GM23338 (cell line): ENCODE measurements at regions not wholly inside any gene's neighbourhood (a gene's known extent, or its start where the extent isn't known, plus 50 kb on each side); places are given as distances from the start of the nearest gene placed in this dataset.

Experiments
- ATAC-seq: fragments of 200-7000 bp; cut with Tn5 transposase; 3 replicates; pipeline ENCODE4 v1.9.1; 2020
- DNase-seq: peaks from one replicate; pipeline ENCODE4 v3.0.0-alpha.2; 2015; ENCODE audit warnings: low spot score
- H2AFZ ChIP-seq: fragments of 200-600 bp; sonication (generic); 2 replicates; pipeline ENCODE4 v1.8.0; 2016; ENCODE audit warnings: antibody characterized with exemption, mild to moderate bottlenecking, moderate library complexity
- H3F3A ChIP-seq: fragments of 200-600 bp; sonication (generic); replicated peaks from 2 replicates; pipeline ENCODE4 v1.8.0; 2017; ENCODE audit warnings: antibody characterized with exemption, mixed run types, low read depth
- H3K27ac ChIP-seq: fragments of 200-600 bp; sonication (generic); 2 replicates; pipeline ENCODE4 v1.6.1; 2016; ENCODE audit warnings: low read depth
- H3K27me3 ChIP-seq: fragments of 200-600 bp; sonication (generic); 2 replicates; pipeline ENCODE4 v1.8.0; 2016; ENCODE audit warnings: mild to moderate bottlenecking, mixed run types, moderate library complexity; ENCODE audit not compliant: insufficient read depth
- H3K36me3 ChIP-seq: fragments of 200-600 bp; sonication (generic); 2 replicates; pipeline ENCODE4 v1.8.0; 2016; ENCODE audit warnings: mild to moderate bottlenecking; ENCODE audit not compliant: insufficient read depth
- H3K4me1 ChIP-seq: fragments of 200-600 bp; sonication (generic); 2 replicates; pipeline ENCODE4 v1.8.0; 2016; ENCODE audit warnings: mild to moderate bottlenecking, moderate library complexity; ENCODE audit not compliant: insufficient read depth
- H3K4me2 ChIP-seq: fragments of 200-600 bp; sonication (generic); 2 replicates; pipeline ENCODE4 v1.7.1; 2017; ENCODE audit warnings: mixed run types
- H3K4me3 ChIP-seq: fragments of 200-600 bp; sonication (generic); 2 replicates; pipeline ENCODE4 v1.6.1; 2016; ENCODE audit warnings: mixed run types
- H3K79me2 ChIP-seq: fragments of 200-600 bp; sonication (generic); replicated peaks from 2 replicates; pipeline ENCODE4 v1.8.0; 2017; ENCODE audit warnings: mild to moderate bottlenecking; ENCODE audit not compliant: insufficient read depth
- H3K9me2 ChIP-seq: fragments of 200-600 bp; sonication (generic); 2 replicates; pipeline ENCODE4 v1.8.0; 2017; ENCODE audit not compliant: insufficient read depth
- H4K20me1 ChIP-seq: fragments of 200-600 bp; sonication (generic); replicated peaks from 2 replicates; pipeline ENCODE4 v1.8.0; 2017; ENCODE audit warnings: mild to moderate bottlenecking; ENCODE audit not compliant: insufficient read depth
- H3K27ac Mint-ChIP-seq: 2 replicates; pipeline ENCODE4 v1.8.0; 2020; ENCODE audit warnings: inconsistent platforms, mild to moderate bottlenecking, moderate library complexity, mixed read lengths
- H3K27me3 Mint-ChIP-seq: 3 replicates; pipeline ENCODE4 v1.8.0; 2022; ENCODE audit warnings: low read depth, mild to moderate bottlenecking, moderate library complexity, mixed read lengths, inconsistent platforms; ENCODE audit not compliant: insufficient read depth, poor library complexity
- H3K36me3 Mint-ChIP-seq: 3 replicates; pipeline ENCODE4 v1.8.0; 2021; ENCODE audit warnings: low read depth, mild to moderate bottlenecking, inconsistent platforms, moderate library complexity, mixed read lengths
- H3K4me1 Mint-ChIP-seq: 3 replicates; pipeline ENCODE4 v1.8.0; 2020; ENCODE audit warnings: mild to moderate bottlenecking, inconsistent platforms, mixed read lengths
- H3K4me3 Mint-ChIP-seq: 3 replicates; pipeline ENCODE4 v1.8.0; 2021; ENCODE audit warnings: moderate library complexity, mild to moderate bottlenecking, inconsistent platforms, mixed read lengths
- H3K9me3 Mint-ChIP-seq: 3 replicates; pipeline ENCODE4 v1.8.0; 2020; ENCODE audit warnings: moderate library complexity, mild to moderate bottlenecking, inconsistent platforms, mixed read lengths
- CREB1 ChIP-seq: fragments of 250-450 bp; sonication (Bioruptor Pico); IDR thresholded peaks from 2 replicates; pipeline ENCODE4 v1.5.0; 2020; ENCODE audit warnings: low read depth, mild to moderate bottlenecking, moderate library complexity
- CTCF ChIP-seq, 2 experiments: fragments of 200-600 bp in 1 of 2; sonication (generic) in 1 of 2; conservative IDR thresholded peaks; 2 replicates each; pipeline versions ENCODE4 v1.5.1 to v1.6.1; 2016 to 2017; ENCODE audit warnings: antibody characterized with exemption in 2 of 2, low read depth in 2 of 2, mild to moderate bottlenecking in 2 of 2, moderate library complexity in 1 of 2
- ETS1 ChIP-seq: IDR thresholded peaks from 2 replicates; pipeline ENCODE4 v1.6.1; 2016; ENCODE audit warnings: antibody characterized with exemption
- EZH2 ChIP-seq: fragments of 200-600 bp; sonication (generic); IDR thresholded peaks from one replicate; pipeline ENCODE4 v1.8.0; 2017; ENCODE audit warnings: antibody characterized with exemption, mild to moderate bottlenecking, low read depth; ENCODE audit not compliant: unreplicated experiment
- EZH2phosphoT487 ChIP-seq: fragments of 200-600 bp; sonication (generic); IDR thresholded peaks from one replicate; pipeline ENCODE4 v1.8.1; 2018; ENCODE audit warnings: antibody characterized with exemption; ENCODE audit not compliant: unreplicated experiment
- JUNB ChIP-seq: IDR thresholded peaks from one replicate; pipeline ENCODE4 v1.6.1; 2016; ENCODE audit warnings: antibody characterized with exemption; ENCODE audit not compliant: unreplicated experiment
- NANOG ChIP-seq: IDR thresholded peaks from 2 replicates; pipeline ENCODE4 v1.6.1; 2016; ENCODE audit warnings: antibody characterized with exemption, borderline replicate concordance
- POLR2AphosphoS5 ChIP-seq: IDR thresholded peaks from 2 replicates; pipeline ENCODE4 v1.6.1; 2016; ENCODE audit warnings: antibody characterized with exemption, low read depth
- STAT1 ChIP-seq: IDR thresholded peaks from one replicate; pipeline ENCODE4 v1.6.1; 2016; ENCODE audit warnings: antibody characterized with exemption; ENCODE audit not compliant: unreplicated experiment
- ZNF114 ChIP-seq: fragments of 250-450 bp; sonication (Bioruptor Pico); IDR thresholded peaks from 2 replicates; pipeline ENCODE4 v1.5.0; 2020; ENCODE audit warnings: mild to moderate bottlenecking, moderate library complexity
- ZNF331 ChIP-seq: fragments of 250-450 bp; sonication (Bioruptor Pico); IDR thresholded peaks from 2 replicates; pipeline ENCODE4 v1.5.0; 2020; ENCODE audit warnings: low read depth, mild to moderate bottlenecking, moderate library complexity
- TF ChIP-seq, protein P1 (sequence below): IDR thresholded peaks from one replicate; pipeline ENCODE4 v1.6.1; 2018; ENCODE audit warnings: antibody characterized with exemption; ENCODE audit not compliant: unreplicated experiment
- TF ChIP-seq, protein P2 (sequence below): fragments of 250-450 bp; sonication (Bioruptor Pico); IDR thresholded peaks from 2 replicates; pipeline ENCODE4 v1.5.0; 2020; ENCODE audit warnings: mild to moderate bottlenecking, moderate library complexity

DNA sequence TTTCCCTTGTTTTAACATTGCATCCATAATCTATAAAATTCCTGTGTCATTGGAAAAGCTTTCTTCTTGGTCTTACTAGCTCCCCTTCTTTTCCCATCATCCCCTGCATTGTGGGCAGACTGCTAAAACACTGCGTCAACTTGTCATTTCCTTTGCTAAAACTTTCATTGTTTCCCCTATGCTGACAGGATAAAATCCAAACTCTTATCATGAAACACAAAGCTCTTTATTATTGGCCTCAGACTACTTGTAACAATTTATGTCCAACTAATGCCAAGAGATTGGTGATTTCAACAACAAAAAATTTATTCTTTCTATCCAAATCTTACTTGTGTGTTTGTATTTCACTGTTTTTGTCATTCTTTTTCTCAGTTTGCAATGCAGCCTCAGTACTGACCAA, 339.1 kb downstream of the HGF start:
- H3K4me1 Mint-ChIP-seq, result peaks cover 13% of the 10 kb centered on the region; the same call in 2 of the 3 replicates
- no peak for ATAC-seq
- H3K27ac ChIP-seq, result no peak overlapping the region
- peaks cover 2% of the 10 kb centered on the region for H3K27me3 Mint-ChIP-seq
- H3K9me2 ChIP-seq, result peaks cover 5% of the 10 kb centered on the region; the same call in 1 of the 2 replicates
- H3K27ac Mint-ChIP-seq, result no peak overlapping the region
- no peaks in the 10 kb centered on the region for H3F3A ChIP-seq
- H3K4me1 ChIP-seq, result no peaks in the 10 kb centered on the region; the same call in 1 of the 2 replicates
- no peak overlapping the region for H2AFZ ChIP-seq
- DNase-seq, result no peak
- H3K36me3 Mint-ChIP-seq, result no peaks in the 10 kb centered on the region
- no peak overlapping the region for H3K4me2 ChIP-seq
- no peaks in the 10 kb centered on the region for H3K9me3 Mint-ChIP-seq
- H3K36me3 ChIP-seq, result no peaks in the 10 kb centered on the region
- H3K79me2 ChIP-seq, result no peaks in the 10 kb centered on the region
- no peak overlapping the region for H3K4me3 Mint-ChIP-seq
- no peak for TF ChIP-seq JUNB
- TF ChIP-seq CREB1 (CRISPR knock-in tag), result no peak
- TF ChIP-seq POLR2AphosphoS5, result no peak
- TF ChIP-seq ETS1, result no peak
- TF ChIP-seq CTCF (conservative IDR thresholded peaks at IDR 0.05; ENCODE audit: low read depth in 2 of 2), result no peak
- TF ChIP-seq, protein P1, sequence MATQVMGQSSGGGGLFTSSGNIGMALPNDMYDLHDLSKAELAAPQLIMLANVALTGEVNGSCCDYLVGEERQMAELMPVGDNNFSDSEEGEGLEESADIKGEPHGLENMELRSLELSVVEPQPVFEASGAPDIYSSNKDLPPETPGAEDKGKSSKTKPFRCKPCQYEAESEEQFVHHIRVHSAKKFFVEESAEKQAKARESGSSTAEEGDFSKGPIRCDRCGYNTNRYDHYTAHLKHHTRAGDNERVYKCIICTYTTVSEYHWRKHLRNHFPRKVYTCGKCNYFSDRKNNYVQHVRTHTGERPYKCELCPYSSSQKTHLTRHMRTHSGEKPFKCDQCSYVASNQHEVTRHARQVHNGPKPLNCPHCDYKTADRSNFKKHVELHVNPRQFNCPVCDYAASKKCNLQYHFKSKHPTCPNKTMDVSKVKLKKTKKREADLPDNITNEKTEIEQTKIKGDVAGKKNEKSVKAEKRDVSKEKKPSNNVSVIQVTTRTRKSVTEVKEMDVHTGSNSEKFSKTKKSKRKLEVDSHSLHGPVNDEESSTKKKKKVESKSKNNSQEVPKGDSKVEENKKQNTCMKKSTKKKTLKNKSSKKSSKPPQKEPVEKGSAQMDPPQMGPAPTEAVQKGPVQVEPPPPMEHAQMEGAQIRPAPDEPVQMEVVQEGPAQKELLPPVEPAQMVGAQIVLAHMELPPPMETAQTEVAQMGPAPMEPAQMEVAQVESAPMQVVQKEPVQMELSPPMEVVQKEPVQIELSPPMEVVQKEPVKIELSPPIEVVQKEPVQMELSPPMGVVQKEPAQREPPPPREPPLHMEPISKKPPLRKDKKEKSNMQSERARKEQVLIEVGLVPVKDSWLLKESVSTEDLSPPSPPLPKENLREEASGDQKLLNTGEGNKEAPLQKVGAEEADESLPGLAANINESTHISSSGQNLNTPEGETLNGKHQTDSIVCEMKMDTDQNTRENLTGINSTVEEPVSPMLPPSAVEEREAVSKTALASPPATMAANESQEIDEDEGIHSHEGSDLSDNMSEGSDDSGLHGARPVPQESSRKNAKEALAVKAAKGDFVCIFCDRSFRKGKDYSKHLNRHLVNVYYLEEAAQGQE, result no peak
- TF ChIP-seq ZNF331 (CRISPR knock-in tag), result no peak
- TF ChIP-seq, protein P2, sequence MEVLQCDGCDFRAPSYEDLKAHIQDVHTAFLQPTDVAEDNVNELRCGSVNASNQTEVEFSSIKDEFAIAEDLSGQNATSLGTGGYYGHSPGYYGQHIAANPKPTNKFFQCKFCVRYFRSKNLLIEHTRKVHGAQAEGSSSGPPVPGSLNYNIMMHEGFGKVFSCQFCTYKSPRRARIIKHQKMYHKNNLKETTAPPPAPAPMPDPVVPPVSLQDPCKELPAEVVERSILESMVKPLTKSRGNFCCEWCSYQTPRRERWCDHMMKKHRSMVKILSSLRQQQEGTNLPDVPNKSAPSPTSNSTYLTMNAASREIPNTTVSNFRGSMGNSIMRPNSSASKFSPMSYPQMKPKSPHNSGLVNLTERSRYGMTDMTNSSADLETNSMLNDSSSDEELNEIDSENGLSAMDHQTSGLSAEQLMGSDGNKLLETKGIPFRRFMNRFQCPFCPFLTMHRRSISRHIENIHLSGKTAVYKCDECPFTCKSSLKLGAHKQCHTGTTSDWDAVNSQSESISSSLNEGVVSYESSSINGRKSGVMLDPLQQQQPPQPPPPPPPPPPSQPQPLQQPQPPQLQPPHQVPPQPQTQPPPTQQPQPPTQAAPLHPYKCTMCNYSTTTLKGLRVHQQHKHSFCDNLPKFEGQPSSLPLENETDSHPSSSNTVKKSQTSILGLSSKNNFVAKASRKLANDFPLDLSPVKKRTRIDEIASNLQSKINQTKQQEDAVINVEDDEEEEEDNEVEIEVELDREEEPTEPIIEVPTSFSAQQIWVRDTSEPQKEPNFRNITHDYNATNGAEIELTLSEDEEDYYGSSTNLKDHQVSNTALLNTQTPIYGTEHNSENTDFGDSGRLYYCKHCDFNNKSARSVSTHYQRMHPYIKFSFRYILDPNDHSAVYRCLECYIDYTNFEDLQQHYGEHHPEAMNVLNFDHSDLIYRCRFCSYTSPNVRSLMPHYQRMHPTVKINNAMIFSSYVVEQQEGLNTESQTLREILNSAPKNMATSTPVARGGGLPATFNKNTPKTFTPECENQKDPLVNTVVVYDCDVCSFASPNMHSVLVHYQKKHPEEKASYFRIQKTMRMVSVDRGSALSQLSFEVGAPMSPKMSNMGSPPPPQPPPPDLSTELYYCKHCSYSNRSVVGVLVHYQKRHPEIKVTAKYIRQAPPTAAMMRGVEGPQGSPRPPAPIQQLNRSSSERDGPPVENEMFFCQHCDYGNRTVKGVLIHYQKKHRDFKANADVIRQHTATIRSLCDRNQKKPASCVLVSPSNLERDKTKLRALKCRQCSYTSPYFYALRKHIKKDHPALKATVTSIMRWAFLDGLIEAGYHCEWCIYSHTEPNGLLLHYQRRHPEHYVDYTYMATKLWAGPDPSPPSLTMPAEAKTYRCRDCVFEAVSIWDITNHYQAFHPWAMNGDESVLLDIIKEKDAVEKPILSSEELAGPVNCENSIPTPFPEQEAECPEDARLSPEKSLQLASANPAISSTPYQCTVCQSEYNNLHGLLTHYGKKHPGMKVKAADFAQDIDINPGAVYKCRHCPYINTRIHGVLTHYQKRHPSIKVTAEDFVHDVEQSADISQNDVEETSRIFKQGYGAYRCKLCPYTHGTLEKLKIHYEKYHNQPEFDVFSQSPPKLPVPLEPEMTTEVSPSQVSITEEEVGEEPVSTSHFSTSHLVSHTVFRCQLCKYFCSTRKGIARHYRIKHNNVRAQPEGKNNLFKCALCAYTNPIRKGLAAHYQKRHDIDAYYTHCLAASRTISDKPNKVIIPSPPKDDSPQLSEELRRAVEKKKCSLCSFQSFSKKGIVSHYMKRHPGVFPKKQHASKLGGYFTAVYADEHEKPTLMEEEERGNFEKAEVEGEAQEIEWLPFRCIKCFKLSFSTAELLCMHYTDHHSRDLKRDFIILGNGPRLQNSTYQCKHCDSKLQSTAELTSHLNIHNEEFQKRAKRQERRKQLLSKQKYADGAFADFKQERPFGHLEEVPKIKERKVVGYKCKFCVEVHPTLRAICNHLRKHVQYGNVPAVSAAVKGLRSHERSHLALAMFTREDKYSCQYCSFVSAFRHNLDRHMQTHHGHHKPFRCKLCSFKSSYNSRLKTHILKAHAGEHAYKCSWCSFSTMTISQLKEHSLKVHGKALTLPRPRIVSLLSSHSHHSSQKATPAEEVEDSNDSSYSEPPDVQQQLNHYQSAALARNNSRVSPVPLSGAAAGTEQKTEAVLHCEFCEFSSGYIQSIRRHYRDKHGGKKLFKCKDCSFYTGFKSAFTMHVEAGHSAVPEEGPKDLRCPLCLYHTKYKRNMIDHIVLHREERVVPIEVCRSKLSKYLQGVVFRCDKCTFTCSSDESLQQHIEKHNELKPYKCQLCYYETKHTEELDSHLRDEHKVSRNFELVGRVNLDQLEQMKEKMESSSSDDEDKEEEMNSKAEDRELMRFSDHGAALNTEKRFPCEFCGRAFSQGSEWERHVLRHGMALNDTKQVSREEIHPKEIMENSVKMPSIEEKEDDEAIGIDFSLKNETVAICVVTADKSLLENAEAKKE (CRISPR knock-in tag), result no peak
- TF ChIP-seq ZNF114 (CRISPR knock-in tag), result no peak
- TF ChIP-seq NANOG, result no peak
- TF ChIP-seq STAT1, result no peak
- TF ChIP-seq EZH2phosphoT487, result no peak
- no peak for TF ChIP-seq EZH2
- no peaks in the 10 kb centered on the region for H3K27me3 ChIP-seq
- no peaks in the 10 kb centered on the region for H4K20me1 ChIP-seq
- H3K4me3 ChIP-seq, result no peak overlapping the region
